HFF-Myc (cell line): ENCODE measurements at regions not wholly inside any gene's neighbourhood (a gene's known extent, or its start where the extent isn't known, plus 50 kb on each side); places are given as distances from the start of the nearest gene placed in this dataset.

Experiments used
- DNase-seq: peaks from one replicate; pipeline ENCODE4 v3.0.0-alpha.2; 2011; ENCODE audit warnings: low read depth; ENCODE audit errors: extremely low read depth
- H3K4me3 ChIP-seq: replicated peaks from 2 replicates; pipeline ENCODE4 v1.5.1; 2011; ENCODE audit warnings: low read depth, mild to moderate bottlenecking, control low read depth, low read length
- TF ChIP-seq, protein P1 (sequence below): IDR thresholded peaks from 2 replicates; pipeline ENCODE4 v1.5.1; 2012; ENCODE audit warnings: mild to moderate bottlenecking, low read depth, low read length, control low read depth; ENCODE audit errors: missing control alignments

GRCh38 chr1:29458737-29459619 lies 222.7 kb downstream of the PTPRU start:
- H3K4me3 ChIP-seq, result no peak overlapping the region
- TF ChIP-seq, protein P1, sequence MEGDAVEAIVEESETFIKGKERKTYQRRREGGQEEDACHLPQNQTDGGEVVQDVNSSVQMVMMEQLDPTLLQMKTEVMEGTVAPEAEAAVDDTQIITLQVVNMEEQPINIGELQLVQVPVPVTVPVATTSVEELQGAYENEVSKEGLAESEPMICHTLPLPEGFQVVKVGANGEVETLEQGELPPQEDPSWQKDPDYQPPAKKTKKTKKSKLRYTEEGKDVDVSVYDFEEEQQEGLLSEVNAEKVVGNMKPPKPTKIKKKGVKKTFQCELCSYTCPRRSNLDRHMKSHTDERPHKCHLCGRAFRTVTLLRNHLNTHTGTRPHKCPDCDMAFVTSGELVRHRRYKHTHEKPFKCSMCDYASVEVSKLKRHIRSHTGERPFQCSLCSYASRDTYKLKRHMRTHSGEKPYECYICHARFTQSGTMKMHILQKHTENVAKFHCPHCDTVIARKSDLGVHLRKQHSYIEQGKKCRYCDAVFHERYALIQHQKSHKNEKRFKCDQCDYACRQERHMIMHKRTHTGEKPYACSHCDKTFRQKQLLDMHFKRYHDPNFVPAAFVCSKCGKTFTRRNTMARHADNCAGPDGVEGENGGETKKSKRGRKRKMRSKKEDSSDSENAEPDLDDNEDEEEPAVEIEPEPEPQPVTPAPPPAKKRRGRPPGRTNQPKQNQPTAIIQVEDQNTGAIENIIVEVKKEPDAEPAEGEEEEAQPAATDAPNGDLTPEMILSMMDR, result no peak
- no peak for DNase-seq

DNA sequence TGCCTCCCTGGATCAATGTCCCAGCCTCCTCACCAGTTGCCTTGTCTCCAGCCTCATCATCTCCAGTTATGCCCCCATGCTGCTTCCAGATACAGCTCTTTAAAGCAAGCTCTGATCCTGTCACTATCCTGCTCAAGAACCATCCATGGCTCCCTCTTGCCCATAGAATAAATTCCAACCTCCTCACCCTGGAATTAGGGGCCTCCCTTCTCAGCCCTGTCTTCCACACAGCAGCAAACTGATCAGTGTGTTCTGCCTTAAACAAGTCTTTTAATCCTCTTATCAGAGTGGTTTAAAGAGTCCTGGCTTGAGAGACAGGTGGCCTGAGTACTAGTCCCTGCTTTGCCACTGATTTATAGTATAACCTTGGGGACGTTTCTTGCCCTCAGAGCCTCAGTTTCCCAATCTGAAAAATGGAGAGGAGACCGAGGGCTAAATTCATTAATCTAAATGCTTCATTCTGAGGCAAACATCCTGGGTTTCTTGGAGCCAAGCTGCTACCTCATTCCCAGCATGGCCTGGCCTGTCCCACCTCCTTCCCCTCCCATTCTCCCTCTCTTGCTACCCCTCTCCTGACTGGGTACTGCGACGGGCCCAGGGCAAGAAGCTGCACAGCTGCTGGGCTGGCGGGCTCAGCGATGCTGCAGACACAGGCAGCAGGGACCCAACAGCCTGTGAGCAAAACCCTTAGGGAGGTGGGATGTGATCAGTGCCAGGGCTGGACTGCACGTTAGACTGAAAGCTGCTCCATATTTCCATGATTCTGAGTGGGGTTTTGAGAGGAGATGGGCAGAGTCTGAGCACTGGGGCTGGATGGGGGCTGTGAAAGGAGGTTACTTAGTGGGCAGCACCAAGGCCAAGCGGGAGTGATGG lies 221.4 kb downstream of the PTPRU start:
- no peak for DNase-seq
- H3K4me3 ChIP-seq, result no peak overlapping the region
- TF ChIP-seq, protein P1, result no peak

GRCh38 chr1:29456685-29457435 lies 220.5 kb downstream of the PTPRU start:
- H3K4me3 ChIP-seq, result no peak overlapping the region
- TF ChIP-seq, protein P1, result no peak
- DNase-seq, result no peak

GRCh38 chr1:29455781-29456180 lies 219.5 kb downstream of the PTPRU start:
- TF ChIP-seq, protein P1, result no peak
- no peak overlapping the region for H3K4me3 ChIP-seq
- no peak for DNase-seq

GRCh38 chr1:29454616-29455380 lies 218.5 kb downstream of the PTPRU start:
- H3K4me3 ChIP-seq, result no peak overlapping the region
- TF ChIP-seq, protein P1, result no peak
- DNase-seq, result no peak
